Ramos (cell line): ENCODE measurements at regions not wholly inside any gene's neighbourhood (a gene's known extent, or its start where the extent isn't known, plus 50 kb on each side); places are given as distances from the start of the nearest gene placed in this dataset.

ENCODE experiments used
- in situ Hi-C: fragments of 300-500 bp; cut with MboI; formaldehyde crosslinking; loops from one replicate; pipeline ENCODE4 v1.14.3; 2022; ENCODE audit warnings: low sequenced_read_pairs; ENCODE audit not compliant: unreplicated experiment

DNA sequence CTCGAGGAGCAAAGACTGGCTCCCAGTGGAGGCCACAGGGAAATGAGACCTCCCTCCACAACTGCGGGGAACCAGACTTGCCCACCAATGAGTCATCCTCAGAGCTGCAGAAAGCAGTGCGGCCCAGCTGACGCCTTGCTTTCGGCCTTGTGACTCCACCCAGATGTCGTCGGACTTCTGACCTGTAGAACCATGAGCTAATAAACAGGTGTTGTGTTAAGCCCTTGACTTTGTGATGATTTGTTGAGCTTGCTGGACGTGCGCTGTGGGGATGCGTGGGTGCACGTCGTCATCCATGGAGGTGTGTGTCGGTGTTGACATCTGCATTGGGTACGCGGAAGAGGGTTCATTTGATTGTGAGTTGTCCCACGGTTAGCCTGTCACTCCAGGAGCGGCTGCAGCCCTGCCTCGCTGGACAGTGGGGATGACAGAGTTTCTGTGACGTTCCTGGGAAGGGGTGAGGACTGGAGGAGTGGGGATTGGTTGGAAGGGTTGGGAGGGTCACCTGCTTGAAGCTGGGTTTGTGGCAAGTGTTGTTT is 154.1 kb downstream of the SH3BP4 start:
- in situ Hi-C loops, result loop anchor here (10.0 kb wide), 1 partner anchor 551 kb away; no protein-coding TSS in a partner anchor

DNA sequence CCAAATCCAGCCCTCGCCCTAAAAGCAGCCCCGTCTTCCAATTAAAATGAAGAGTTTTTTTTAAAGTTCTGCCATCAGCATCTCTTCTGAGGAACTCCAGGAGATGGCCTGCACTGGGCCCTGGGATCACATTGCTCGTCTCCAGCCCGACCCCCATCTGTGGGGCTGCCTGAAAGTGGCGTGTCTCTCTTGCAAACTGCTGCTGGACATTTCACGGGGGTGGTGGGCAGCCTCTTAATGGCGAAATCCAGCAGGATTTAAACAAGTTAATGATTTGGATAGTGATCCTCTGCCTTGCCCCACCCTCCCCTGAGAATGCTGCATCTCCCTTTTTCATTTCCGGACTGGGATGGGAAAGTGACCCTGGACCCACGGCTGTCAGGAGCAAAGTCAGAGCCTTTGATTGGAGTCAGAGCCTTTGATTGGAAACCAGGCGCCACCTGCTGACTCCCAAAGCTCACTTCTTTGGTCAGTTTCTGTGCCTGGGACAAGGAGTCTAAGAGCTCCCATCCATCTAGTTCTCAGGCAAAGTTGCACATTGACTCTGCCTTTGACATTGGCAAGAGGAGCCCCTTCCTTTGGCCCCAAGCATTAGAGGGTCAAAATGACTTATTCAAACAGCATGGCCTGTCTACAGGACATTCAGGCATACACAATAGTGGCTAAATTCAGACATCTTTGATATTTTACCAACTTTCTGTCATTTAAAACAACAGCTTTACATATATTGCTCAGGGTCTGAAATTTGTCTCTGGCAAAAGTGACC is 155.2 kb downstream of the SH3BP4 start:
- in situ Hi-C loops, result loop anchor here (10.0 kb wide), 1 partner anchor 552 kb away; no protein-coding TSS in a partner anchor

GRCh38 chr2:235107640-235107951 is 155.8 kb downstream of the SH3BP4 start:
- in situ Hi-C loops, result loop anchor here (10.0 kb wide), 1 partner anchor 553 kb away; no protein-coding TSS in a partner anchor

GRCh38 chr2:235109561-235109960 is 157.7 kb downstream of the SH3BP4 start:
- in situ Hi-C loops, result loop anchor here (10.0 kb wide), 1 partner anchor 555 kb away; no protein-coding TSS in a partner anchor

DNA sequence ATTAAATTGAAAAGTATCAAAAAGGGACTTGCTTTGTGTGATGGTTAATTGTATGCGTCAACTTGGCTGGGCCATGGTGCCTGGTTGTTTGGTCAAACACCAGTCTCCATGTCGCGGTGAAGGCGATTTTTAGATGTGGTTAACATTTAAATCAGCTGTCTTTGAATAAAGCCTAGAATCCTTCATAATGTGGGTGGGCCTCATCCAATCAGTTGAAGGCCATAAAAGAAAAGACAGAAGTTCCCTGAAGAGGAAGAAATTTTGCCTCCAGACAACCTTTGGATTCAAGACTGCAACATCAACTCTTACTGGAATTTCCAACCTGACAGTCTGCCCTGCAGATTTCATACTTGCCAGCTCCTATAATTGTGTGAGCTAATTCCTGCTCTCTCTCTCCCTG is 160.5 kb downstream of the SH3BP4 start:
- in situ Hi-C loops, result no loop called here

GRCh38 chr2:235113854-235114253 is 162.0 kb downstream of the SH3BP4 start:
- in situ Hi-C loops, result no loop called here

DNA sequence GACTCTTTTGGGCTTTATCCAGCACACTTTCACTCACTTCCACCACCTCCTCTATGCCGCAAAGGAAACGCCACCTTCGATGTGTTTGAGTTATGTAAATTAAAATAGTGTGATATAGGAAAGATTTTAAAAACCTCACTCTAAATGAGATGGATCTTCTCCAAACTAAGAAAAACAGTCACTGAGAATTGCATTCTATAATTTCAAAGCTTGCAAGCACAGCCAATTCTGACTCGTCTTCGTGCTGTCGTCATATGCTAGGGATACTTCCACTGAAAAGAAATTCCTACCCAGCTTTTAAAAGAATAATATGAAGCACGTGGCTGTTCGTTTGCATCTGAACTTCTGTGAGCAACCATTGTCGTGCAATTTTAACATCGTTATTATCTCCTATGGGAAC is 162.5 kb downstream of the SH3BP4 start:
- in situ Hi-C loops, result no loop called here

DNA sequence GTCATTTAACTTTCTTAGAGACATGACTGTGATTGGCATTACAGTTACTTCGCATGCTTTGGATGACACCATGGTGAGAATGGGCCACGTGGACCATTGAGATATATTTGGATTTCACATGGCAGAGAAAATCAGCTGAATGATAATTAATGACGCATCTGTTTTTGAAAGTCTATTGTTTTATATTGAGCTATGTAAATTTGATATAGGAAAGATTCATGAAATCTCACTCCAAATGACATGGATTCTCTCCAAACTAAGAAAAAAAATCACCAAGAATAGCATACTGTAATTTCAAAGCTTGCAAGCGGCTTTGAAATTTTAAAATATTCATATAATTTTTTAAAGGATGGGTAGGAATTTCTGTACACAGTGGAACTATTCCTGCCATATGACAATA is 163.7 kb downstream of the SH3BP4 start:
- in situ Hi-C loops, result no loop called here

DNA sequence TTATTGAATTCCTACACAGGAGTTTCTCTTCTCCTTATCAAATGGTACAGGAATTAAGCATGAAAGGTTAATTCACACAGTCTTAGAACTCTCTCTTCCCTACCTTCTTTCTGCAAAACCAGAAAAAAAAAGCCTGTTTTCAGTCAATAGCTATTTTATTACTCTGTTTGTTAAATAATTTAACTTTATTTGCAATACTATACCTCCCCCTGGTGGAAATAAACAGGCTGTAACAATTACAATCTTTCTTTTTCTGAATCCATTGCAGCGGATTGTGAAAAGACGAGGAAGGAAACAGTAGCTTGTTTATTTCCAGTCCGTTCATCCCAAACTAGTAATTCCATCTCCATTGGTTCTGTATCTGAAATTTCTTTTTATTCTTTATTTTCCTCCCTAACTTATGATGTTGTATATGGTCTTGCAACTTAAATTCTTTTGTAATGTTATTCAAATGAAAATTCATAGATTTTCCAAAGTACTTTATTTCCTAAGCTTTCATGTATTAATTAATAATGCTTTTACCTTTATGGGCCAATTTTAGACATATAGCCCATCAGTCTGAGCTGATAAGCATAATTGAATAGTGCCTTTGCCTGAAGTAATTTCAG is 165.2 kb downstream of the SH3BP4 start:
- in situ Hi-C loops, result no loop called here

DNA sequence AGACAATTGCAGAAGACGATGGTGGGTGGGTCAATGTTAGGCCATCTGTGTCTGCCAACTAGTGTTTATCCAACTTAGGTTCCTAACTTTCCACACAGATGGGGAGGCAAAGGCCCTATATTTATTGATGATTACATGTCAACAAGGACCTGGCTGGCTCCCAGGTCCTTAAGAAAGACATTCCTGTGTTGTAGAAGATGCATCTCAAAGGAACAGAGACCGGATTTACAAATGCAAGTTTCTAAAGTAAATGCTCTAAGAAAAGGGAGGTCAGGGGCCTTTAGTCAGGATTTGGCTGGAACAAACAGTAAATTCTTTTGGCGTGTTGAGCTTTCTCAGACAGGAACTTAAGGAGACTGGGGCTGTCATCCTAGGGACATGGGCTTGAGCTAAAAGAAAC is 175.0 kb downstream of the SH3BP4 start:
- in situ Hi-C loops, result loop anchor here (25.0 kb wide), 1 partner anchor 611 kb away; no protein-coding TSS in a partner anchor

DNA sequence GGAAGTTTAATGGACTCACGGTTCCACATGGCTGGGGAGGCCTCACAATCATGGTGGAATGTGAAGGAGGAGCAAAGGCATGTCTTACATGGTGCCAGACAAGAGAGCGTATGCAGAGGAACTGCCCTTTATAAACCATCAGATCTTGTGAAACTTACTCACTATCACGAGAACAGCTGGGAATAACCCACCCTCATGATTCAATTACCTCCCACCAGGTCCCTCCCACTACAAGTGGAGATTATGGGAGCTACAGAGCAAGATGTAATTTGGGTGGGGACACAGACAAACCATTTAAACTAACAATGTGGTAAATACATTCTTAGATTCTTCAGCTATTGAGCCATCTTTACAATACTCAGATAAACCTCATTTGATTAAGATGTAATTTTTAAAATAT is 176.1 kb downstream of the SH3BP4 start:
- in situ Hi-C loops, result loop anchor here (25.0 kb wide), 1 partner anchor 609 kb away; no protein-coding TSS in a partner anchor

DNA sequence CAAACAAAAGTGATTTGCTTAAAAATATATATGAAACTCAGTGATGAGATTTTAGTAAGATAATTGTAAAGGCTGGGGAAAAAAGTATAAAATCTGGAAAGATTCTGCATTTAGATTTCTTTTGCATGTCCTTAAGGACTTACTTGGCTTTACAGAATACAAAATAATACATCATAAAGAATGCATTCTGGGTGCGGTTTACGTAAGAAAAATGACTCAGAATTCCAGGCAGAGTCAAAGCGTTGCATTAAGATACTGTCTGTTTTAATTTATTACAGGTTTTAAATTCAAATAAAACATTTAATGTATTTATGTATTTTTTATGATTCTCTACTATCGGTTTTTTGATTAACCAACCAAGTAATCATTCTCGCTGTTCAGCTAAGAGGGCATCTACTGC is 178.0 kb downstream of the SH3BP4 start:
- in situ Hi-C loops, result loop anchor here (25.0 kb wide), 1 partner anchor 607 kb away; no protein-coding TSS in a partner anchor

GRCh38 chr2:235131334-235132305 is 179.8 kb downstream of the SH3BP4 start:
- in situ Hi-C loops, result loop anchor here (25.0 kb wide), 1 partner anchor 606 kb away; no protein-coding TSS in a partner anchor

DNA sequence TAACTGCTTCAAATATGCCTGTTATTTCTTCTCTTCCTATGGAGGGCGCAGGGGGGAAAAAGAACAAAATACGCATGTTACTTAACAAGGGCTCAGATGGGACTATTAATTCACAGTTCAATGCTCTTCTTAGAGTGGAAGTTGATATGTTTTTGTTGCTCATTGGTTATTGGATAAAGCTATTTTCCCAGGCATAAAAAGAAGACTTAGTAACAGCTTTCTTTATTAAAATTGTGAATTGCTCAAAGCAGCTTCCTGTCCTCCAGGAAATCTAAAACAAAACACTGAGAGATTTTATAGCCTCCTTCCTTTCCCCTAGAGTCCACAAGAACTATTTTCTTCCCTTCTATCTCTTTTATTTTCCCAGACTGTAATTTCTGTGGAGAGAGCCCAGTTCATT is 180.8 kb downstream of the SH3BP4 start:
- in situ Hi-C loops, result loop anchor here (25.0 kb wide), 1 partner anchor 605 kb away; no protein-coding TSS in a partner anchor

DNA sequence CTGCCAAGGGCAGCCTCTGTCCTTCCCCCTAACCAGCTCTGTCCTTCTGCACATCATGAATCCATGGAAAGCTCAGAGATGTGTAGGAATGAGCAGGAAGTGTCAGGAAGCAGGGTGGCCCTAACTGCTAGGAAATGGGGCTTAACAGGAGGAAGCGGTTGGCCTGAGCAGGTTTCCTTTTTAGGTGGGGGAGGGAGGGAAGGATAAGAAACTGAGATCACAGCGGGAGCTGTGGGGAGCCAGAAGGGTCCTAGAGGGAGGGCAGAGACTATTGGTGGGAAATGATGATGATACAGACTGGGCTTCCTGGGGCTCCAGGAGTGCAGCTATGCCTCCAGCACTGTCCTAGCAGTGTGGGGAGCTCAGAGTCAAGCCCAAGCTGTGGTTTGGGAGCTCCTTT is 182.0 kb downstream of the SH3BP4 start:
- in situ Hi-C loops, result loop anchor here (25.0 kb wide), 1 partner anchor 603 kb away; no protein-coding TSS in a partner anchor

- in situ Hi-C loops, result loop anchor here (25.0 kb wide), 1 partner anchor 603 kb away; no protein-coding TSS in a partner anchor
Observed at GRCh38 chr2:235134420-235134819, 182.6 kb downstream of the SH3BP4 start.

GRCh38 chr2:235135195-235135965 is 183.6 kb downstream of the SH3BP4 start:
- in situ Hi-C loops, result loop anchor here (25.0 kb wide), 1 partner anchor 602 kb away; no protein-coding TSS in a partner anchor

DNA sequence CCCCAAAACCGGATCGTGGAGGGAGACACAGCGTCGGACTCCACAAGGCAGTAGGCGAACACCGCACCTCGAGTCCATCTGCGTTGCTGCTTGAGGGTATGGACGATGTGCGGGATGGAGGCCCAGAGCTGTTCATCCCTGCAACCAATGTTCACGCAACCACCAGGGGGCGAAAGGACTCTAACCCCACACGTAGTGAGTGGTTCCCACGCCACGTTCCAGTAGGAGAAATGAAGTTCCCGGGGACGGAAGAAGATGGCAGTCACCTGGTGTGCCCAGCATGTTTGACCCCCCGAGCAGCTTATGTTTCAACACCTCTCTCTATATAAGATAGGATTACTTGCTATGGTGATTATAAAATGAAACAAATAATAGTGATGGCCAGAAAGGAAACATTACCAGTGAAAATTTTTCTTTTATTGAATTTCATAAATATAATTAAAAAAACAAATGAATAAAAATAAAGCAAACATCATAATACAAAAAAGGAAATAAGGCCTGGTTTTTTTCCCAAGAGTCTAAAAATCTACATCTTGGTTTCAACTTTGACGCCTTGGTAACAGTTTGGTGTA is 184.3 kb downstream of the SH3BP4 start:
- in situ Hi-C loops, result loop anchor here (25.0 kb wide), 1 partner anchor 601 kb away; no protein-coding TSS in a partner anchor

GRCh38 chr2:235138339-235138738 is 186.5 kb downstream of the SH3BP4 start:
- in situ Hi-C loops, result loop anchor here (25.0 kb wide), 1 partner anchor 599 kb away; no protein-coding TSS in a partner anchor
